GDM1 (cell line): ENCODE measurements at regions not wholly inside any gene's neighbourhood (a gene's known extent, or its start where the extent isn't known, plus 50 kb on each side); places are given as distances from the start of the nearest gene placed in this dataset.

Experiments used
- DNase-seq: peaks from one replicate; lab custom pipeline; 2025; lab: John Stamatoyannopoulos, UW

GRCh38 chr2:217113491-217113890 lies 253.6 kb upstream of the TNP1 start:
- DNase-seq: no peak

- no peak for DNase-seq
These were observed 250.7 kb upstream of the TNP1 start for GRCh38 chr2:217110550-217110949.

DNA sequence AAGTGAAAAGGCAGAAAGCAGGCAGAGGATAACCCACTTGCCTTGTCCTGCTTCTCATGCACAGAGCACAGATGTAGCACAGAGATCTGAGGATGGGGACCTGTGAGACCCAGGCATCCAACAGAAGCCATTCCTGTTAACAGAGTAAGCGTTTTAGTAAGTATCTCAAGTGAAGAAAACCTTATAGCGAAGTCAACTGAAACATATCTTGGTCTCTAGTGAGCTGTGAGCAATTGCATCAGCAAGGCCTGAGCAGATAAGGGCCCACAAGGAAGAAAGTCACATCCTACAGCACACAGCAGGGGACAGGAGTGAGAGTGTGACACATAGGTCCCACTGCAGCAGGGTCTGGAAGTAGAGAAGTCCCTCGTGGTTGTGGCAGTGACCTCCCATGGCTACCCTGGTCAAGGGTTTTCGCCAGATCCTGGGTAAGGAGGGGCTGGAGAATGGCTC lies 248.7 kb upstream of the TNP1 start:
- DNase-seq: no peak

DNA sequence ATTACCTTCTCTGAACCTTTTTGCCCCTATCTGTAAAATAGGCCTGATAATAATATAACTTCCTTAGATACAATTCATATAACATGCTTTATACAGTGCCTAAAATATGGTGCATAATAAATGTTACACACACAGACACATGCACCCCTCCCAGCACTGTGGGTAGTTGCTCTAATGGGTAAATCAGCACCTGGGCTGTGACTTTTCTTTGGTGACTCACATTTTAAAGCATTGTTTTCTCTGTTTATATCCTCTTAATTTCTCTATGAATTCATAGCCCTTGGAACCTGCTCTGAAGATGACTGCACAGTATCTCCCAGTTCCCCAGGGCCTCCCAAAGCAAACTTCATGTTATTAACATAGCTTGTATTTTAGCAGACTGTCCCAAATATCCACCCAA lies 248.2 kb upstream of the TNP1 start:
- no peak for DNase-seq

- DNase-seq: no peak
These were observed 247.6 kb upstream of the TNP1 start for GRCh38 chr2:217107480-217107879.

DNA sequence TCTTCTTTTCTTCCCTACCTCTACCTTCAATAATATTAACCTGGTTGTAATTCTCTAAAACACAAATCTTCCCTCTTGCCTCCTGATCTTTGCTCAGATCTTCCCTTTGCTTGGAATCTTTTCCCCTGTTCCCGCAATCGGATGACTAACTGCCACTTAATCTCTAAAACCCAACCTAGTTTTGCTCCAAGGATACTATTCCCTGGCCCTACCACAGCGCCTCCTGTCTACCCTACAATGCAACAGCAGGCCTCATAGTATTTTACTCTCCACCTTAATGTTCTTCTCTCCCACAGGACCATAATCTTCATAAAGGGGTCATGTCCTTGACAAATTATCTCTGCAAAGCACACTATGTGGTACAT lies 246.8 kb upstream of the TNP1 start:
- DNase-seq: no peak

- no peak for DNase-seq
These were observed 246.1 kb upstream of the TNP1 start for GRCh38 chr2:217105733-217106649.

GRCh38 chr2:217103752-217104545 lies 244.1 kb upstream of the TNP1 start:
- no peak for DNase-seq

- no peak for DNase-seq
These were observed 243.1 kb upstream of the TNP1 start for GRCh38 chr2:217102956-217103355.

GRCh38 chr2:217101972-217102371 lies 242.1 kb upstream of the TNP1 start:
- no peak for DNase-seq

DNA sequence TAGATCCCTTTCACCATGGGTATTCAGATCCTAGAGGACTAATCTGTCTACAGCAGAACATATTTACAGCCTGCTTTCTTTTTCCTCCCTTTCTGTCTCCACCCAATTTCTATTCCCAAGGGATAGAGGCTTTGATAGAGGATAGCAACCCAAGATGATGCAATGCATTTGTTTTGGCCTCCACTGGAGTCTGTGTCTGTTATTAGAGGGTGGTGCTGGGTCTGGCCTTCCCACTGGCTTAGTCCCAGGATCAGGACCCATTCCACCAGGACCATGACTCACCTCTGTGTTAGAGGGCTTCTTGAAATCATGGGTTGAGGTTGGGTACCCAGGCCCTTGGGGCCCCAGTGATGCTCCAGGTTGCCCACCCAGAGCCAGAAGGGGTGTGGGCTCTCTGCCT lies 239.7 kb upstream of the TNP1 start:
- DNase-seq: no peak

DNA sequence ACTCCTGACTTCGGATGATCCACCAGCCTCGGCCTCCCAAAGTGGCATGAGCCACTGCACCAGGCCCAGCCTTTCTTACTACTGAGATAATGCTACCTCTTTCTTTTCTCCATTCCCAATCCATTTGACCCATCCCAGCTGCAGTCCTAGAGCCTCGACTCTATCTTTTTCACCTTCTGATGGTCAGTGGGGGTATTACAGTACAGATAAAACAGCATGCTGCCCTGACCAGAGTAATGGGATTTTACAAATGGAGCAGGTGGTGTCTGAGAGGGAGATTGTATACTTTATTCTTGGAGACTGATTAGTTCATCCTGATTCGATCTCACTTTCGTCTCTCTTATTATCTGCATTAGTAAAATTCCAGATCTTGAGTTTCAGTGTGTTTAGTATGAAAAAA lies 238.6 kb upstream of the TNP1 start:
- DNase-seq: no peak

GRCh38 chr2:217097346-217097745 lies 237.5 kb upstream of the TNP1 start:
- DNase-seq: no peak

DNA sequence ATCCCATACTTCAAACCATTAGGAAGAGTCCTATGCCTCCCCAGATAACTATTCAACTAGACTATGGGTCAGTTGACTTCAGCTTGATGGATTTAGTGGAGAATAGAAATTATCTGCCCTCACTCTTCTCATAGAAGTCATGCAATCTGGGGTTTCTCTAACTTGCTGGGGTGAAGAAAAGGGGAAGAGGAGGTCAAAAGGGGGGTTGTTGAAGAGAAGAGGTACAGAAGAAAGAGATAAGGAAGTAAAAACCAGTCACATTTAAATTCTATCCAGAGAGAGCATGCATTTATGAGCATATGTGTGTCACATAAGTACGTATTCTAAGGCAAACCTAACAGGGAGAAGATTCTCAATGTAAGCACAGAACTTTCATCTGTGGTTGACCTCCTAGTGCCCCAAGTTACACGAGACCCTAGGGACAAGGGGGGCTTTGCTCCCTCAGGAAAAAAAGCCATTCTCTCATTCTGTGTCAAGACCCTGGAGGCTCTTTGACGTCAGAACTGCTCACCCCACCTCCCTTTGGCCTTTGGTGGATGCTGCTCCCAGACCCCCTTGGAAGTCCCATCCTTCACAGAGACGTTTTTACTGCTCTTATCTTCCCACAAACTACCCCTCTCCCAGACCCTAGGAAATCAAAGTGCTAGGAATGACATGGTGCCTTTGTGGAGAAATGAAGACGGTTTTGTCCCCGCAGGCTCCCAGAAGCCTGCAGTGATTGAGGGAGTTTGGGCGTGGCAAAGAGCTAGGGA lies 236.8 kb upstream of the TNP1 start:
- DNase-seq: no peak

DNA sequence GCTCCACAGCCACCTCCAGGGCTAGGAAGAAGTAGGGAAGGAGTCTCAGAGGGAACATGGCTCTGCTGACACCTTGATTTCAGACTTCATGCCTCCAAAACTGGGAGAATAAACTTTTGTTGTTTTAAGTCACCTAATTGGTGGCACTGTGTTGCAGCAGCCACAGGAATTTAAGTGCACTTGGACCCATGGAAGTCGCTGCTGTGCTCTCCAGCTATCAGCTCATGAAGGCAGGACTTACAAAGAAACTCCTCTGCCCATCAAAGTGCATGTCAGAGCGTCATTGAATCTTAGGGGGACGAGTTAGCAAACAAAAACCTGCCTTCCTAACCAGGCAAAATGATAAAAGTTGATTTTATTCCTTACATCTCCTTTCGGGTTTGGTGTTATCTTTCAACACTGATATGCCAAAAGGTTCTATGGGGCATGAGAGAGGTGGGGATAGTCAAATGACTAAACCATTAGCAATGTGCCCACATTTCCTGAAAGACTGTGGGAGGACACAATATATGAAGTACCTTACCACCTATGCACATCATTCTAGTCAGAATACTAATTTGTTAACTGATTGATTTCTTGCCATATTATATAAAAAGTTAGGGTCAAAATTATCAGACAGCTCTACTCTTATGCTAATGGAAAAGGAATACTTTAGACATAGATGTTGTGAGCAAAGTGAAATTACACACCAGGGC lies 235.8 kb upstream of the TNP1 start:
- no peak for DNase-seq

GRCh38 chr2:217092710-217093379 lies 233.0 kb upstream of the TNP1 start:
- DNase-seq: no peak

DNA sequence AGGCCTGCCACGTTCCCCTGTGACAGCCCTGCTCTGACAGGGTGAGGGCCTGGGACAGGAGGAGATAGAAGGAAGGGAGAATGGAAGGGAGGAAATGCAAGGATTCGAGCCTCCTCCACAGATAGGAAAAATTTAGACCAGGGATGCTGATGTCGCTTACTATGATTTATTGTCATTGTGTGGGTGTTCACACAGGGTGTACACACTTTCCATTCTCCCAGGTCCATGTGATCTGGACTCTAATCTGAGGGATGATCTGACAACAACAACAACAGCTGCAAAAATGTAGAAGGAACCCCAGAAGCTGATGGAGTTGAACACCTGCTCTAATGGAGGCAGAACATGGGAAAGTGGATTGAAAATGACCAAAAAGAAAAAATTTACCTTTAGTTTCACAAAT lies 231.7 kb upstream of the TNP1 start:
- no peak for DNase-seq

DNA sequence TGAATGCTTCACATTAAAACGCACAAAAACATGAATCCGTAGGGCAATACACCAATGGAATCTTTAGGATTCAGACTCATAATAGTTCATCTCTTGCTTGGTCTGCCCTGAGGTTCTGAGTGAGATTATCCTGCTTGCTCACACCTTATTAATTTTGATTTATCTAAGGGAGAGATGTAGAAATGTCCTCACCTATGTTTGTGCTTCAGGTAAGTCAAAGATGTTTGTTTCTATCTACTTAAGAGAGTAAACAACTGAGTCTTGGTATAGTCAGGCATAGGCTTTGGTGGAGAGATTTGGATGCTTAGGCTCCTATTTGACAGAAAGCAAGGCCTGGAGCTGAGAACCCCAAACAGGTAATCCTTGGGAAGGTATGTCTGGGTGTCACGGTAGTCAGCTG lies 231.0 kb upstream of the TNP1 start:
- DNase-seq: no peak

- DNase-seq: no peak
These were observed 230.2 kb upstream of the TNP1 start for GRCh38 chr2:217090024-217090473.

- DNase-seq: no peak
These were observed 226.9 kb upstream of the TNP1 start for GRCh38 chr2:217086718-217087117.

- DNase-seq: no peak
These were observed 226.2 kb upstream of the TNP1 start for GRCh38 chr2:217086038-217086522.
